ENCODE measurements at regions not wholly inside any gene's neighbourhood (a gene's known extent, or its start where the extent isn't known, plus 50 kb on each side); places are given as distances from the start of the nearest gene placed in this dataset.

- ATAC-seq (replicated peaks) (no peak), DNase-seq (no peak)
- no peak overlapping the region for H3K4me3 Mint-ChIP-seq
- no peaks in the 10 kb centered on the region for H3K4me1 Mint-ChIP-seq (ENCODE audit: low read depth in 2 of 2)
- no peaks in the 10 kb centered on the region for H3K36me3 Mint-ChIP-seq (ENCODE audit: insufficient read depth)
- peaks cover 3 to 7% of the 10 kb centered on the region in 2 donors for H3K9me3 Mint-ChIP-seq
- H3K27me3 Mint-ChIP-seq, result no peaks in the 10 kb centered on the region
- H3K27ac Mint-ChIP-seq, result no peak overlapping the region
Observed at GRCh38 chr9:118612201-118612600, 757.0 kb downstream of the BRINP1 start.

- Mint-ChIP-seq H3K4me1 (ENCODE audit: low read depth in 2 of 2) (no peaks in the 10 kb centered on the region), H3K9me3 (peaks cover 6 to 7% of the 10 kb centered on the region in 2 donors), H3K27ac (no peak overlapping the region), H3K27me3 (no peaks in the 10 kb centered on the region), H3K36me3 (ENCODE audit: insufficient read depth) (no peaks in the 10 kb centered on the region), H3K4me3 (no peak overlapping the region)
- ATAC-seq (replicated peaks) (no peak), DNase-seq (no peak)
Observed at GRCh38 chr9:118613996-118614395, 755.2 kb downstream of the BRINP1 start.

GRCh38 chr9:118618084-118618483 is 751.2 kb downstream of the BRINP1 start:
- H3K36me3 Mint-ChIP-seq (ENCODE audit: insufficient read depth), result no peaks in the 10 kb centered on the region
- peaks cover 0 to 8% of the 10 kb centered on the region in 2 donors for H3K9me3 Mint-ChIP-seq
- no peaks in the 10 kb centered on the region for H3K4me1 Mint-ChIP-seq (ENCODE audit: low read depth in 2 of 2)
- H3K27me3 Mint-ChIP-seq, result no peaks in the 10 kb centered on the region
- no peak overlapping the region for H3K4me3 Mint-ChIP-seq
- DNase-seq (no peak), ATAC-seq (replicated peaks) (no peak)
- no peak overlapping the region for H3K27ac Mint-ChIP-seq

- H3K27me3 Mint-ChIP-seq, result no peaks in the 10 kb centered on the region
- ATAC-seq (replicated peaks) (no peak), DNase-seq (no peak)
- peaks cover 0 to 8% of the 10 kb centered on the region in 2 donors for H3K9me3 Mint-ChIP-seq
- H3K4me3 Mint-ChIP-seq, result no peak overlapping the region
- H3K27ac Mint-ChIP-seq, result no peak overlapping the region
- H3K36me3 Mint-ChIP-seq (ENCODE audit: insufficient read depth), result no peaks in the 10 kb centered on the region
- H3K4me1 Mint-ChIP-seq (ENCODE audit: low read depth in 2 of 2), result no peaks in the 10 kb centered on the region
Observed at GRCh38 chr9:118618849-118619248, 750.4 kb downstream of the BRINP1 start.

GRCh38 chr9:118624608-118625007 is 744.6 kb downstream of the BRINP1 start:
- no peak overlapping the region for H3K4me3 Mint-ChIP-seq
- no peaks in the 10 kb centered on the region for H3K27me3 Mint-ChIP-seq
- ATAC-seq (replicated peaks) (no peak), DNase-seq (no peak)
- no peaks in the 10 kb centered on the region for H3K4me1 Mint-ChIP-seq (ENCODE audit: low read depth in 2 of 2)
- H3K36me3 Mint-ChIP-seq (ENCODE audit: insufficient read depth), result no peaks in the 10 kb centered on the region
- no peak overlapping the region for H3K27ac Mint-ChIP-seq
- H3K9me3 Mint-ChIP-seq, result peaks cover 0 to 2% of the 10 kb centered on the region in 2 donors

GRCh38 chr9:118630079-118630478 is 739.2 kb downstream of the BRINP1 start:
- H3K27ac Mint-ChIP-seq, result no peak overlapping the region

GRCh38 chr9:118630931-118631595 is 738.2 kb downstream of the BRINP1 start:
- Mint-ChIP-seq H3K27me3 (no peaks in the 10 kb centered on the region), H3K36me3 (ENCODE audit: insufficient read depth) (no peaks in the 10 kb centered on the region), H3K4me3 (no peak overlapping the region), H3K27ac (no peak overlapping the region), H3K4me1 (ENCODE audit: low read depth in 2 of 2) (no peaks in the 10 kb centered on the region), H3K9me3 (peaks cover 15 to 21% of the 10 kb centered on the region in 2 donors)
- no peak for ATAC-seq (replicated peaks)
- no peak for DNase-seq

More at GRCh38 chr9:118630079-118630478, 739.2 kb downstream of the BRINP1 start:
- Mint-ChIP-seq H3K36me3 (ENCODE audit: insufficient read depth) (no peaks in the 10 kb centered on the region), H3K4me1 (ENCODE audit: low read depth in 2 of 2) (no peaks in the 10 kb centered on the region), H3K27me3 (no peaks in the 10 kb centered on the region), H3K4me3 (no peak overlapping the region), H3K9me3 (peaks cover 15 to 21% of the 10 kb centered on the region in 2 donors)
- ATAC-seq (replicated peaks) (no peak), DNase-seq (no peak)

GRCh38 chr9:118631956-118632355 is 737.3 kb downstream of the BRINP1 start:
- H3K27me3 Mint-ChIP-seq, result no peaks in the 10 kb centered on the region
- H3K9me3 Mint-ChIP-seq, result peaks cover 15 to 21% of the 10 kb centered on the region in 2 donors
- H3K36me3 Mint-ChIP-seq (ENCODE audit: insufficient read depth), result no peaks in the 10 kb centered on the region
- ATAC-seq (replicated peaks), result no peak
- DNase-seq, result no peak
- H3K4me1 Mint-ChIP-seq (ENCODE audit: low read depth in 2 of 2), result no peaks in the 10 kb centered on the region
- no peak overlapping the region for H3K27ac Mint-ChIP-seq
- H3K4me3 Mint-ChIP-seq, result no peak overlapping the region

GRCh38 chr9:118635416-118635815 is 733.8 kb downstream of the BRINP1 start:
- no peaks in the 10 kb centered on the region for H3K27me3 Mint-ChIP-seq
- ATAC-seq (replicated peaks) (no peak), DNase-seq (no peak)
- no peak overlapping the region for H3K27ac Mint-ChIP-seq
- peaks cover 15 to 44% of the 10 kb centered on the region in 2 donors for H3K9me3 Mint-ChIP-seq
- H3K36me3 Mint-ChIP-seq (ENCODE audit: insufficient read depth), result no peaks in the 10 kb centered on the region
- no peaks in the 10 kb centered on the region for H3K4me1 Mint-ChIP-seq (ENCODE audit: low read depth in 2 of 2)
- no peak overlapping the region for H3K4me3 Mint-ChIP-seq

GRCh38 chr9:118637681-118638080 is 731.6 kb downstream of the BRINP1 start:
- DNase-seq, result no peak
- Mint-ChIP-seq H3K4me1 (ENCODE audit: low read depth in 2 of 2) (no peaks in the 10 kb centered on the region), H3K27ac (no peak overlapping the region), H3K4me3 (no peak overlapping the region), H3K36me3 (ENCODE audit: insufficient read depth) (no peaks in the 10 kb centered on the region), H3K27me3 (no peaks in the 10 kb centered on the region), H3K9me3 (peaks cover 11 to 42% of the 10 kb centered on the region in 2 donors)
- no peak for ATAC-seq (replicated peaks)

- H3K4me3 Mint-ChIP-seq, result no peak overlapping the region
- H3K9me3 Mint-ChIP-seq, result peaks cover 10 to 35% of the 10 kb centered on the region in 2 donors
- no peak overlapping the region for H3K27ac Mint-ChIP-seq
- H3K4me1 Mint-ChIP-seq (ENCODE audit: low read depth in 2 of 2), result no peaks in the 10 kb centered on the region
- H3K36me3 Mint-ChIP-seq (ENCODE audit: insufficient read depth), result no peaks in the 10 kb centered on the region
- ATAC-seq (replicated peaks), result no peak
- H3K27me3 Mint-ChIP-seq, result no peaks in the 10 kb centered on the region
- no peak for DNase-seq
Observed at GRCh38 chr9:118640836-118641560, 728.2 kb downstream of the BRINP1 start.

- Mint-ChIP-seq H3K36me3 (ENCODE audit: insufficient read depth) (no peaks in the 10 kb centered on the region), H3K9me3 (peaks cover 10 to 26% of the 10 kb centered on the region in 2 donors), H3K4me1 (ENCODE audit: low read depth in 2 of 2) (no peaks in the 10 kb centered on the region), H3K27ac (no peak overlapping the region), H3K4me3 (no peak overlapping the region), H3K27me3 (no peaks in the 10 kb centered on the region)
- DNase-seq (no peak), ATAC-seq (replicated peaks) (no peak)
Observed at GRCh38 chr9:118643118-118643517, 726.1 kb downstream of the BRINP1 start.

GRCh38 chr9:118644066-118644465 is 725.2 kb downstream of the BRINP1 start:
- ATAC-seq (replicated peaks) (no peak), DNase-seq (no peak)
- Mint-ChIP-seq H3K4me1 (ENCODE audit: low read depth in 2 of 2) (no peaks in the 10 kb centered on the region), H3K27ac (no peak overlapping the region), H3K4me3 (no peak overlapping the region), H3K9me3 (peaks cover 9 to 17% of the 10 kb centered on the region in 2 donors), H3K36me3 (ENCODE audit: insufficient read depth) (no peaks in the 10 kb centered on the region), H3K27me3 (no peaks in the 10 kb centered on the region)

GRCh38 chr9:118647331-118647730 is 721.9 kb downstream of the BRINP1 start:
- DNase-seq, result no peak
- no peak for ATAC-seq (replicated peaks)
- H3K4me1 Mint-ChIP-seq (ENCODE audit: low read depth in 2 of 2), result no peaks in the 10 kb centered on the region
- H3K4me3 Mint-ChIP-seq, result no peak overlapping the region
- H3K36me3 Mint-ChIP-seq (ENCODE audit: insufficient read depth), result no peaks in the 10 kb centered on the region
- no peak overlapping the region for H3K27ac Mint-ChIP-seq
- no peaks in the 10 kb centered on the region for H3K27me3 Mint-ChIP-seq
- H3K9me3 Mint-ChIP-seq, result peaks cover 5 to 10% of the 10 kb centered on the region in 2 donors

Measured in effector memory CD8-positive, alpha-beta T cell (primary cell).